ENCODE measurements at regions not wholly inside any gene's neighbourhood (a gene's known extent, or its start where the extent isn't known, plus 50 kb on each side); places are given as distances from the start of the nearest gene placed in this dataset.

- no peak for ATAC-seq
- TF ChIP-seq ZFP30 (CRISPR knock-in tag; IDR thresholded peaks at IDR 0.05): no peak
- TF ChIP-seq ZFP3 (CRISPR knock-in tag; IDR thresholded peaks at IDR 0.05): no peak
- TF ChIP-seq ISL1 (CRISPR knock-in tag; IDR thresholded peaks at IDR 0.05): no peak
- TF ChIP-seq SNAI2 (CRISPR knock-in tag; IDR thresholded peaks at IDR 0.05): no peak
- TF ChIP-seq ZNF70 (CRISPR knock-in tag; IDR thresholded peaks at IDR 0.05): no peak
- TF ChIP-seq OSR1 (CRISPR knock-in tag; IDR thresholded peaks at IDR 0.05): no peak
- TF ChIP-seq POU6F1 (CRISPR knock-in tag; IDR thresholded peaks at IDR 0.05; ENCODE audit: borderline replicate concordance, low read depth): no peak
- no peak for TF ChIP-seq PATZ1 (CRISPR knock-in tag; IDR thresholded peaks at IDR 0.05; ENCODE audit: borderline replicate concordance)
- TF ChIP-seq TSHZ2 (CRISPR knock-in tag; IDR thresholded peaks at IDR 0.05): no peak
Observed at GRCh38 chr1:221636967-221637366, 104.9 kb downstream of the DUSP10 start.

GRCh38 chr1:221637641-221638041, 104.2 kb downstream of the DUSP10 start:
- peak; percentile 77 for ATAC-seq
- TF ChIP-seq ZNF8 (CRISPR knock-in tag; IDR thresholded peaks at IDR 0.05) (no peak), ZFP3 (CRISPR knock-in tag; IDR thresholded peaks at IDR 0.05) (no peak), CREB5 (CRISPR knock-in tag; IDR thresholded peaks at IDR 0.05; ENCODE audit: low read depth) (no peak), CSRNP3 (CRISPR knock-in tag; IDR thresholded peaks at IDR 0.05) (no peak), TOX (CRISPR knock-in tag; IDR thresholded peaks at IDR 0.05; ENCODE audit: borderline replicate concordance) (no peak), OSR1 (CRISPR knock-in tag; IDR thresholded peaks at IDR 0.05) (no peak), PPARA (CRISPR knock-in tag; IDR thresholded peaks at IDR 0.05; ENCODE audit: borderline replicate concordance) (no peak), PATZ1 (CRISPR knock-in tag; IDR thresholded peaks at IDR 0.05; ENCODE audit: borderline replicate concordance) (no peak), SNAI2 (CRISPR knock-in tag; IDR thresholded peaks at IDR 0.05) (no peak), ZC3H10 (CRISPR knock-in tag; IDR thresholded peaks at IDR 0.05) (no peak), ZNF565 (CRISPR knock-in tag; conservative IDR thresholded peaks at IDR 0.05; ENCODE audit: low read depth) (no peak), ISL1 (CRISPR knock-in tag; IDR thresholded peaks at IDR 0.05) (no peak), ARNTL (CRISPR knock-in tag; IDR thresholded peaks at IDR 0.05; ENCODE audit: borderline replicate concordance, low read depth) (no peak), GLIS3 (CRISPR knock-in tag; IDR thresholded peaks at IDR 0.05) (no peak), BACH2 (CRISPR knock-in tag; IDR thresholded peaks at IDR 0.05; ENCODE audit: borderline replicate concordance) (no peak), CSDC2 (CRISPR knock-in tag; IDR thresholded peaks at IDR 0.05) (no peak), RARB (CRISPR knock-in tag; IDR thresholded peaks at IDR 0.05) (no peak), TCF4 (CRISPR knock-in tag; IDR thresholded peaks at IDR 0.05; ENCODE audit: borderline replicate concordance) (no peak)
